Trophoblast cell (in vitro differentiated cells and primary cell): ENCODE measurements at regions not wholly inside any gene's neighbourhood (a gene's known extent, or its start where the extent isn't known, plus 50 kb on each side); places are given as distances from the start of the nearest gene placed in this dataset.
A peak's percentile ranks its signal among the peaks of the same experiment; 100 is the strongest.

Experiments used
- DNase-seq, 2 donors: peaks; one replicate each; pipeline ENCODE4 v3.0.0-alpha.2; 2016
- H2AFZ ChIP-seq: 2 replicates; pipeline ENCODE4 v1.6.1; 2013; ENCODE audit warnings: low read length, moderate library complexity, mild to moderate bottlenecking; ENCODE audit not compliant: insufficient read depth, poor library complexity
- H2AK5ac ChIP-seq: 2 replicates; pipeline ENCODE4 v1.6.1; 2013; ENCODE audit warnings: mild to moderate bottlenecking, low read length
- H2BK120ac ChIP-seq: 2 replicates; pipeline ENCODE4 v1.6.1; 2013; ENCODE audit warnings: low read length, mild to moderate bottlenecking, moderate library complexity; ENCODE audit not compliant: insufficient read depth, poor library complexity
- H2BK12ac ChIP-seq: 2 replicates; pipeline ENCODE4 v1.6.1; 2013; ENCODE audit warnings: mild to moderate bottlenecking, low read length, moderate library complexity
- H2BK5ac ChIP-seq: 2 replicates; pipeline ENCODE4 v1.6.1; 2013; ENCODE audit warnings: low read length, low read depth, moderate library complexity, mild to moderate bottlenecking; ENCODE audit not compliant: poor library complexity
- H3K14ac ChIP-seq: 2 replicates; pipeline ENCODE4 v1.6.1; 2013; ENCODE audit warnings: mild to moderate bottlenecking, low read length
- H3K18ac ChIP-seq: 2 replicates; pipeline ENCODE4 v1.6.1; 2013; ENCODE audit warnings: mild to moderate bottlenecking, low read length
- H3K23ac ChIP-seq: 2 replicates; pipeline ENCODE4 v1.6.1; 2013; ENCODE audit warnings: low read length
- H3K27ac ChIP-seq: 2 replicates; pipeline ENCODE4 v1.5.1; 2013; ENCODE audit warnings: low read depth, mild to moderate bottlenecking, inconsistent platforms, low read length, moderate library complexity
- H3K27me3 ChIP-seq: 2 replicates; pipeline ENCODE4 v1.6.1; 2013; ENCODE audit warnings: inconsistent platforms, mild to moderate bottlenecking, low read length, moderate library complexity; ENCODE audit not compliant: insufficient read depth
- H3K36me3 ChIP-seq, 2 experiments: 1 replicate in 1 of 2; 2 replicates in 1 of 2; pipeline ENCODE4 v1.6.1; 2013; ENCODE audit warnings: low read length in 2 of 2, mild to moderate bottlenecking in 2 of 2, moderate library complexity in 1 of 2; ENCODE audit not compliant: insufficient read depth in 2 of 2, control insufficient read depth in 1 of 2
- H3K4ac ChIP-seq: 2 replicates; pipeline ENCODE4 v1.6.1; 2013; ENCODE audit warnings: low read depth, mild to moderate bottlenecking, low read length, moderate library complexity
- H3K4me1 ChIP-seq, 2 experiments: 1 replicate in 1 of 2; 2 replicates in 1 of 2; pipeline ENCODE4 v1.6.1; 2013; ENCODE audit warnings: low read length in 2 of 2, mild to moderate bottlenecking in 2 of 2, moderate library complexity in 1 of 2; ENCODE audit not compliant: insufficient read depth in 2 of 2, control insufficient read depth in 1 of 2
- H3K4me2 ChIP-seq: 2 replicates; pipeline ENCODE4 v1.6.1; 2013; ENCODE audit warnings: inconsistent platforms, mild to moderate bottlenecking, low read length, moderate library complexity
- H3K4me3 ChIP-seq: 2 replicates; pipeline ENCODE4 v1.5.1; 2013; ENCODE audit warnings: mild to moderate bottlenecking, low read depth, low read length, inconsistent platforms
- H3K79me1 ChIP-seq: one replicate; pipeline ENCODE4 v1.6.1; 2013; ENCODE audit warnings: low read length
- H3K79me2 ChIP-seq: 2 replicates; pipeline ENCODE4 v1.6.1; 2013; ENCODE audit warnings: low read length, mild to moderate bottlenecking; ENCODE audit not compliant: control insufficient read depth, insufficient read depth, poor library complexity
- H3K9ac ChIP-seq: 2 replicates; pipeline ENCODE4 v1.6.1; 2013; ENCODE audit warnings: mild to moderate bottlenecking, low read length
- H3K9me3 ChIP-seq: 2 replicates; pipeline ENCODE4 v1.6.1; 2013; ENCODE audit warnings: low read depth, mild to moderate bottlenecking, control low read depth, inconsistent platforms, low read length; ENCODE audit not compliant: insufficient read depth
- H4K12ac ChIP-seq: 2 replicates; pipeline ENCODE4 v1.6.1; 2013; ENCODE audit warnings: low read depth, mild to moderate bottlenecking, low read length, moderate library complexity
- H4K8ac ChIP-seq: 2 replicates; pipeline ENCODE4 v1.6.1; 2013; ENCODE audit warnings: low read depth, mild to moderate bottlenecking, low read length, moderate library complexity
- H4K91ac ChIP-seq: one replicate; pipeline ENCODE4 v1.6.1; 2013; ENCODE audit warnings: low read depth, mild to moderate bottlenecking, low read length, moderate library complexity
- WGBS: extraction: QIAGEN DNeasy Blood & Tissue Kit; methylation state at CpG from one replicate; pipeline ENCODE4 v1.1.7; 2013; ENCODE audit warnings: missing lambda C conversion rate; ENCODE audit not compliant: insufficient read length, insufficient coverage; ENCODE audit errors: extremely low coverage; 5-methylcytosine and 5-hydroxymethylcytosine counted together

GRCh38 chrX:25287521-25287920 is 271.8 kb upstream of the ARX start:
- H3K79me2 ChIP-seq: no peaks in the 10 kb centered on the region
- H3K4ac ChIP-seq: no peak overlapping the region
- no peaks in the 10 kb centered on the region for H3K4me1 ChIP-seq
- no peak overlapping the region for H3K27ac ChIP-seq
- no peak overlapping the region for H2BK5ac ChIP-seq
- no peak overlapping the region for H3K14ac ChIP-seq
- H3K18ac ChIP-seq: no peak overlapping the region
- H2AK5ac ChIP-seq: no peak overlapping the region
- H3K27me3 ChIP-seq: no peaks in the 10 kb centered on the region
- H3K79me1 ChIP-seq: no peaks in the 10 kb centered on the region
- no peak overlapping the region for H4K8ac ChIP-seq
- H3K23ac ChIP-seq: no peak overlapping the region
- WGBS: no CpG with 5 or more reads among the region's 1 CpG
- H3K9me3 ChIP-seq: no peaks in the 10 kb centered on the region
- no peak overlapping the region for H4K12ac ChIP-seq
- H3K36me3 ChIP-seq: no peaks in the 10 kb centered on the region
- no peak overlapping the region for H4K91ac ChIP-seq
- DNase-seq: no peak
- no peak overlapping the region for H3K4me3 ChIP-seq
- no peak overlapping the region for H2AFZ ChIP-seq
- no peak overlapping the region for H2BK12ac ChIP-seq
- no peak overlapping the region for H3K9ac ChIP-seq
- H3K4me2 ChIP-seq: no peak overlapping the region
- no peak overlapping the region for H2BK120ac ChIP-seq

GRCh38 chrX:25285598-25285997 is 269.8 kb upstream of the ARX start:
- WGBS: no CpG with 5 or more reads among the region's 4 CpGs

GRCh38 chrX:25279510-25279909 is 263.7 kb upstream of the ARX start:
- Histone ChIP-seq H3K27me3 (no peaks in the 10 kb centered on the region), H3K9ac (no peak overlapping the region), H3K4me3 (no peak overlapping the region), H2AK5ac (no peak overlapping the region), H4K8ac (no peak overlapping the region), H3K79me1 (no peaks in the 10 kb centered on the region), H3K14ac (no peak overlapping the region), H3K4me1 (no peaks in the 10 kb centered on the region), H3K79me2 (no peaks in the 10 kb centered on the region), H2BK120ac (no peak overlapping the region), H3K36me3 (no peaks in the 10 kb centered on the region), H3K18ac (no peak overlapping the region), H4K12ac (no peak overlapping the region), H3K9me3 (no peaks in the 10 kb centered on the region), H2AFZ (no peak overlapping the region), H3K27ac (no peak overlapping the region), H3K4me2 (no peak overlapping the region), H4K91ac (no peak overlapping the region), H2BK5ac (no peak overlapping the region), H2BK12ac (no peak overlapping the region), H3K23ac (no peak overlapping the region), H3K4ac (no peak overlapping the region)
- no peak for DNase-seq
- no CpG with 5 or more reads among the region's 1 CpG for WGBS

More at GRCh38 chrX:25285598-25285997, 269.8 kb upstream of the ARX start:
- Histone ChIP-seq H3K23ac (no peak overlapping the region), H3K36me3 (no peaks in the 10 kb centered on the region), H3K27me3 (no peaks in the 10 kb centered on the region), H4K12ac (no peak overlapping the region), H2BK120ac (no peak overlapping the region), H3K4ac (no peak overlapping the region), H3K27ac (no peak overlapping the region), H3K79me1 (no peaks in the 10 kb centered on the region), H3K79me2 (no peaks in the 10 kb centered on the region), H4K91ac (no peak overlapping the region), H3K4me2 (no peak overlapping the region), H2BK5ac (no peak overlapping the region), H2AK5ac (no peak overlapping the region), H3K14ac (no peak overlapping the region), H3K18ac (no peak overlapping the region), H2AFZ (no peak overlapping the region), H4K8ac (no peak overlapping the region), H3K4me1 (no peaks in the 10 kb centered on the region), H3K9me3 (no peaks in the 10 kb centered on the region), H3K9ac (no peak overlapping the region), H3K4me3 (no peak overlapping the region), H2BK12ac (no peak overlapping the region)
- DNase-seq: peak in 1 of 2 donors; percentile 4

GRCh38 chrX:25278341-25278740 is 262.6 kb upstream of the ARX start:
- no peaks in the 10 kb centered on the region for H3K9me3 ChIP-seq
- H2AFZ ChIP-seq: no peak overlapping the region
- H3K23ac ChIP-seq: no peak overlapping the region
- H2BK12ac ChIP-seq: no peak overlapping the region
- no peaks in the 10 kb centered on the region for H3K4me1 ChIP-seq
- H3K4ac ChIP-seq: no peak overlapping the region
- no peak overlapping the region for H3K9ac ChIP-seq
- H3K79me1 ChIP-seq: no peaks in the 10 kb centered on the region
- H3K36me3 ChIP-seq: no peaks in the 10 kb centered on the region
- no peak overlapping the region for H4K8ac ChIP-seq
- DNase-seq: no peak
- no peak overlapping the region for H3K18ac ChIP-seq
- no peak overlapping the region for H3K27ac ChIP-seq
- H2BK120ac ChIP-seq: no peak overlapping the region
- H4K12ac ChIP-seq: no peak overlapping the region
- no peak overlapping the region for H2AK5ac ChIP-seq
- H3K14ac ChIP-seq: no peak overlapping the region
- H3K4me2 ChIP-seq: no peak overlapping the region
- H3K4me3 ChIP-seq: no peak overlapping the region
- H2BK5ac ChIP-seq: no peak overlapping the region
- H4K91ac ChIP-seq: no peak overlapping the region
- H3K27me3 ChIP-seq: no peaks in the 10 kb centered on the region
- no peaks in the 10 kb centered on the region for H3K79me2 ChIP-seq
